T47D (cell line): ENCODE measurements at regions not wholly inside any gene's neighbourhood (a gene's known extent, or its start where the extent isn't known, plus 50 kb on each side); places are given as distances from the start of the nearest gene placed in this dataset.
"Not testable (repeated sequence)": the region's sequence is repeated elsewhere in the genome, so short reads cannot be mapped to it uniquely, and the experiment has no call there.

Experiments
- DNase-seq, 2 experiments: peaks; one replicate each; pipeline versions ENCODE4 v3.0.0 to v3.0.0-alpha.2; 2011 to 2012; ENCODE audit warnings: low read depth in 1 of 2, low spot score in 1 of 2
- JUND ChIP-seq: IDR thresholded peaks from 2 replicates; pipeline ENCODE4 v1.6.1; 2012; ENCODE audit warnings: low read depth
- in situ Hi-C: cut with HindIII; loops from 2 replicates; pipeline ENCODE4 v1.10.0; 2016; ENCODE audit warnings: low sequenced_read_pairs, low pct_unique_long_range_greater_than_20kb

DNA sequence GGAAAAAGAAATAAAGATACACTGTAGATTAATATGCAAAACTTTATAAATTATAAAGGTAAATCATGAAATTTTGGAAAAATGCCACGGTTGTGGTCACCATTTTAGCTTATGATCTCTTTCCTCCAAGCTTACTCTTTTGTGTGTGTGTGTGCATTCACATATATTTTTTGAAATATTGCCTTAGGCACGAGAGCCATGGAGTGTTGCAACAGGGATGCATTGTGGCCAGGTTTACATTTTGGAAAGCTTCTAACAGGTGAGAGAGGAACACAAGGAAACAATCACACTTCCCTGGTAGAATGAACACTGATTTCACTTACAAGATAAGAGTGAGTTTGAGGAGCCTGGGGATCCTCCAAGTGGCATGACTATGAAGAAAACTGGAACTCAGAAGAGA is 214.5 kb upstream of the TENT5A start:
- in situ Hi-C loops: no loop called here
- no peak for TF ChIP-seq JUND
- DNase-seq: peak in 1 of 2 experiments; percentile 30

DNA sequence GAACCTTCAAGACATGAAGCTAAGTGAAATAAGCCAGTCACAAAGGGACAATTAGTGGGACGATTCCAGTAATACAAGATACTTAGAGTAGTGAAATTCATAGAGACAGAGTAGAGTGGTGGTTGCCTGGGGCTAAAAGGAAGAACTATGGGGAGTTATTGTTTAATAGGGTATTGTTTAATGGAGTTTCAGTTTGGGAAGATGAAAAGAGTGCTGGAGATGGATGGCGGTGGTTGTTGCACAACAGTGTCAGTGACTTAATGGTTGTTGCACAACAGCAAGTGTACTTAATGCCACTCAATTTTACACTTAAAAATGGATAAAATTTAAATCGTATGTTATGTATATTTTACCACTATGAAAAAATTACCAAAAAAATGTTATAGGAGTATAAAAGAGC is 209.7 kb upstream of the TENT5A start:
- in situ Hi-C loops: no loop called here
- no peak for TF ChIP-seq JUND
- no peak for DNase-seq

DNA sequence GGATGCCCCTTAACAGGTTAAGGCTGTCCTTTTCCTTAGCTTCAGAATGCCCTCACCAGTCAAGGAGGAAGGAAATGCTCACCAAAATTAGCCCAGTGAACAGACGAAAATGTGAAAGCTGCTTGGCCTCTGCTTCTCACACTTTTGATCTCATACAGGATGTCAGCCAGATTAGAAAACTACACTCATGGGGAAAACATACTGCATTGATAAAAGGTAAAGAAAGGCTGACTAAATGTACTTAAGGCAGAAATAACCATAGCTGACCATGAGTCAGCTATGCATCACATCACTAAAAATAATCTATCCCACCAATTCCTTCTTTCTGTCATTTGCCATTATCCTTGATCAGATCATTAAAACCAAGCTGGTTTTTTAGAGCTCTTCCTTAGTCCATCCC is 198.4 kb upstream of the TENT5A start:
- DNase-seq: no peak
- no peak for TF ChIP-seq JUND
- in situ Hi-C loops: no loop called here

GRCh38 chr6:81948861-81949260 is 196.4 kb upstream of the TENT5A start:
- in situ Hi-C loops: no loop called here
- TF ChIP-seq JUND: no peak
- no peak for DNase-seq

- DNase-seq, in situ Hi-C loops: not testable (repeated sequence)
Measured at GRCh38 chr6:81948196-81948595, 195.7 kb upstream of the TENT5A start.

DNA sequence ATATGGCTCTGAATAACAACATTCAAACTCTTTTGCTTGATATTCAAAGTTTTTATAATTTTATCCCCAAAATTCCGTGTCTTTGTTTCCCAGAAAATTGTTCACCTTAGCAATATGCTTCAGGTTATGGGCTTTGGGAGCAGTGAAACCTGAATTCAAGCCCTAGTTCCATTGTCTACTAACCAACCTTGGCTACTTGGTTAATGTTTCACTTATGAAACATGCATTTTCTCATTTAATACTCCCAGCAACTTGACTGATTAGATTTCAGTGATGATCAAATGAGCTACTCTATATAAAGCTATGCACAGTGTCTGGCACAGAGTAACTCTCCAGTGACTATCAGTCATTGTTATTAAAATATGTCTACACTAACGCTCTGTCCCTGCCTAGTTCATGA is 192.2 kb upstream of the TENT5A start:
- in situ Hi-C loops: no loop called here
- DNase-seq: no peak
- no peak for TF ChIP-seq JUND

DNA sequence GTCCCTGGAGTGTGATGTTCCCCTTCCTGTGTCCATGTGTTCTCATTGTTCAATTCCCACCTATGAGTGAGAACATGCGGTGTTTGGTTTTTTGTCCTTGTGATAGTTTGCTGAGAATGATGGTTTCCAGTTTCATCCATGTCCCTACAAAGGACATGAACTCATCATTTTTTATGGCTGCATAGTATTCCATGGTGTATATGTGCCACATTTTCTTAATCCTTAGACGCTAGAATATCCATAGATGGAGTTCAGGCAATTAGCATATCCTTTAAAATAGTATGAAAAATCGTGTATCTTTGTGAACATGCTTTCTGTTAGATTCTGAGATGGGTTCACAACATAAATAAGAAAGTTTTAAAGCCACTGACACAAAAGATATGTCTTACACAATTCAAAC is 190.4 kb upstream of the TENT5A start:
- in situ Hi-C loops: not testable (repeated sequence)

DNA sequence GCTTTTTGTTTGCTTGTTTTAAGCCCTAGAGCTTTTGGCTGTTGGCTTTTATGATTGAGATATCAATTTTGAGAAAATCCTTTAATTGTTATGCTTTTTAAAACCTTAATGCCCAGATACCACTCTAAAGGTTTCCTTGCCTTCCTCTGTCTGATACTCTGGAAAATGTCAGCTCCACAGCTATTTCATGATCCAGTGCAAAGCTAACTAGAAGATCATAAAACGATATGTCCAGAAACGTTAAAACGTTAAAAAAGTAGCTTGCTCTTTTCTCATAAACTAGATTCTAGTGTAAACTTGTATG is 189.5 kb upstream of the TENT5A start:
- no peak for DNase-seq
- no peak for TF ChIP-seq JUND
- in situ Hi-C loops: no loop called here

More for the DNA sequence above, 190.4 kb upstream of the TENT5A start:
- DNase-seq: not testable (repeated sequence)

DNA sequence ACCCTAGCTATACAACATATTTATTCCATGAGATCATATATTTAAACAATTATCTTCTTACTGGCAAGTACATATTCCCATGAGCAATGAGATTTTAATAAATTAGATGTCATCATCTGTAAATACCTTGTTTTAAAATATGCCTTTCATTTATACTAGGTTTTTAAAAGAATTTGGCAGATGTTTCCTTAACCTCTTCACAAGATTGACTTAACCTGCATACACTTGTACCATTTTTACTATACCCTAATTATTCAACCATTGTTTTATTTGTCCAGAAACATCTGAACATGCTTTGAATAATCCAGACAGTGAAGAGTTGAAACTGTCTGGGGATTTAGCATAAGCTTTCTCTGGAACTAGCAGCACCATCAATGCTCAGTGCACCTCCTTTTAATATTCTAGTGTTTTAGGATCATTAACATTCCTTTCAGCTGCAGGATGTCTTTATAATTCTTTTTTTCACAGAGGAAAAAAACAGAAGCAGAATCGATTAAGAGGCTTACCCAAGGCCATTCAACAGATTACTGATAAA is 188.0 kb upstream of the TENT5A start:
- no peak for TF ChIP-seq JUND
- no peak for DNase-seq
- in situ Hi-C loops: no loop called here

DNA sequence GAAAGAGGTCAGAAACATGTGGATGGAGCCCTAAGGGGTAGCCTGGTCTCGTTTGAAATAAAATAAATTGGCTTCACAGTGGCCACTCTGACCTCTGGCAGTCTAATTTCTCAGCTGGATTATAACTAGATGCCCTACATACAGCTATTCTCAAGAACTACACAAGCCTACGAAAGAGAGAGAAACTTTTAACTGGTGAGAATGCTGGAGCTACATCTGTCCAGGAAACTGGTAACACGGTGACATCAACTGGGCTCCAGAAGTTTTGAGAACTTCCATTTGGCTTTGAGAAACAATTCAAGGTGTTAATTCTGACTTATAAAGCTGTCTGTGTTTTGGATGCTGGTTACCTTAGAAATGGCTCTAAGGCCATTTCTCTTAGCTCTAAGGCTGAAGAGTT is 187.3 kb upstream of the TENT5A start:
- in situ Hi-C loops: no loop called here
- TF ChIP-seq JUND: no peak
- DNase-seq: no peak

GRCh38 chr6:81938991-81939732 is 186.7 kb upstream of the TENT5A start:
- in situ Hi-C loops: no loop called here
- no peak for DNase-seq
- no peak for TF ChIP-seq JUND

DNA sequence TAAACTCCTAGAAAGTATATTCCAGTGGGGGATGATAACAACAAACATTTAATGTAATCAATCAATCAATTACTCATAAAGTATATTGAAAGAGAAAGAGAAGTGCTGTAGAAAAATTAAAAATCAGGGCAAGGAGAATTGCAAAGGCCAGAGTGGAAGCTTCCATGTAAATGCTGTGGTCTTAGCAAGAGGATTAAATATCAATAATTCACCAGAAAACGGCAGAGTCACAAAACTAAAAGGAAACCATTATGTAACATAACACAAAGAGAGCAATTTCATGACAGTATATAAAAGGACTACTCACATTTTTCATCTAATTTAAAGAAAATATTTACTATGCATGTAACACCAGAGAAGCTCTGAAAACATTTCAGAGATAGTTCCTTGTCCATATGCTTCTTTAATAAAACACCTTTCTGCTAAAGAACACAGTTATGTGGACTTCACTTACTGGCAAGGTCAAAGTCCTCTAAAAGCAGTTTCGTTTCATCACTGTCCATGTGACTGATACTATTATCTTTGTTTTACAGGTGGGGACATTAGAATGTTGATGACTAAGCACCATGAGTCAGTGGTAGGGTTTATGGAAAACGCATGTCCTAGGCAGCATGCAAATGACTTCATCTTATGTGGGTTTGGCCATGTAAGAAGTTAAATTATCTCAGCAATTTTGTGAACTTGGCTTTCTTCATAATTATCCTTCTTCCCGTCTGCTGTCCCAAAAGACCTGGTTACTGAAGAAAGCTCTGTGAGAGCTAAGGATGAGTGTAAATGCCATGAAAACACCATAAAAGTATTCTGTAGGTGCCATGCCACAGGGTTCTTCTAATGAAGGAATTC is 185.8 kb upstream of the TENT5A start:
- no peak for DNase-seq
- TF ChIP-seq JUND: no peak
- in situ Hi-C loops: no loop called here

GRCh38 chr6:81937296-81937937 is 184.9 kb upstream of the TENT5A start:
- DNase-seq: no peak
- no peak for TF ChIP-seq JUND
- in situ Hi-C loops: no loop called here
